ENCODE measurements at regions not wholly inside any gene's neighbourhood (a gene's known extent, or its start where the extent isn't known, plus 50 kb on each side); places are given as distances from the start of the nearest gene placed in this dataset.

- no peak for DNase-seq (ENCODE audit: low read depth)
- no peak overlapping the region for H3K4me3 ChIP-seq (ENCODE audit: low read depth, low read length)
- TF ChIP-seq, protein P1, sequence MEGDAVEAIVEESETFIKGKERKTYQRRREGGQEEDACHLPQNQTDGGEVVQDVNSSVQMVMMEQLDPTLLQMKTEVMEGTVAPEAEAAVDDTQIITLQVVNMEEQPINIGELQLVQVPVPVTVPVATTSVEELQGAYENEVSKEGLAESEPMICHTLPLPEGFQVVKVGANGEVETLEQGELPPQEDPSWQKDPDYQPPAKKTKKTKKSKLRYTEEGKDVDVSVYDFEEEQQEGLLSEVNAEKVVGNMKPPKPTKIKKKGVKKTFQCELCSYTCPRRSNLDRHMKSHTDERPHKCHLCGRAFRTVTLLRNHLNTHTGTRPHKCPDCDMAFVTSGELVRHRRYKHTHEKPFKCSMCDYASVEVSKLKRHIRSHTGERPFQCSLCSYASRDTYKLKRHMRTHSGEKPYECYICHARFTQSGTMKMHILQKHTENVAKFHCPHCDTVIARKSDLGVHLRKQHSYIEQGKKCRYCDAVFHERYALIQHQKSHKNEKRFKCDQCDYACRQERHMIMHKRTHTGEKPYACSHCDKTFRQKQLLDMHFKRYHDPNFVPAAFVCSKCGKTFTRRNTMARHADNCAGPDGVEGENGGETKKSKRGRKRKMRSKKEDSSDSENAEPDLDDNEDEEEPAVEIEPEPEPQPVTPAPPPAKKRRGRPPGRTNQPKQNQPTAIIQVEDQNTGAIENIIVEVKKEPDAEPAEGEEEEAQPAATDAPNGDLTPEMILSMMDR (IDR thresholded peaks at IDR 0.05; ENCODE audit: insufficient read depth, low read depth, low read length), result no peak
Observed at GRCh38 chr10:14416308-14416700, 85.6 kb upstream of the FRMD4A start.

- TF ChIP-seq, protein P1 (IDR thresholded peaks at IDR 0.05; ENCODE audit: insufficient read depth, low read depth, low read length), result no peak
- H3K4me3 ChIP-seq (ENCODE audit: low read depth, low read length), result no peak overlapping the region
- no peak for DNase-seq (ENCODE audit: low read depth)
Observed at GRCh38 chr10:14415676-14416307, 85.1 kb upstream of the FRMD4A start.

GRCh38 chr10:14414901-14415300, 84.2 kb upstream of the FRMD4A start:
- TF ChIP-seq, protein P1 (IDR thresholded peaks at IDR 0.05; ENCODE audit: insufficient read depth, low read depth, low read length), result no peak
- H3K4me3 ChIP-seq (ENCODE audit: low read depth, low read length), result no peak overlapping the region
- DNase-seq (ENCODE audit: low read depth), result peak; percentile 7

DNA sequence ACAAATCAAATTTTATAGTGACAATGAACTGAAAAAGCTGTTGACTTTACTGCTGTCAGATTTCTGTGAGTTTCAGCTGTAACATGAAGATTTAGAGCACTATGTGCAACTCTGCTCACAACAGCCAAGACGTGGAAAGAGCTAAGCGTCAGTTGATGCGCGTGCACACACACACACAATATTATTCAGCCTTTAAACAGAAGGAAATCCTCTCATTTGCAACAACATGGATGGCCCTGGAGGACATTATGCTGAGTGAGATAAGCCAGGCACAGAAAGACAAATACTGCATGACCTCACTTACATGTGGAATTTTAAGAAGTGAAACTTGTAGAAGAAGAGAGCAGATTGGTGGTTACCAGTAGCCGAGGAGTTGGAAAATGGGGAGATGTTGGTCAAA, 82.8 kb upstream of the FRMD4A start:
- H3K4me3 ChIP-seq (ENCODE audit: low read depth, low read length), result no peak overlapping the region
- DNase-seq (ENCODE audit: low read depth), result peak; percentile 6
- TF ChIP-seq, protein P1 (IDR thresholded peaks at IDR 0.05; ENCODE audit: insufficient read depth, low read depth, low read length), result no peak

DNA sequence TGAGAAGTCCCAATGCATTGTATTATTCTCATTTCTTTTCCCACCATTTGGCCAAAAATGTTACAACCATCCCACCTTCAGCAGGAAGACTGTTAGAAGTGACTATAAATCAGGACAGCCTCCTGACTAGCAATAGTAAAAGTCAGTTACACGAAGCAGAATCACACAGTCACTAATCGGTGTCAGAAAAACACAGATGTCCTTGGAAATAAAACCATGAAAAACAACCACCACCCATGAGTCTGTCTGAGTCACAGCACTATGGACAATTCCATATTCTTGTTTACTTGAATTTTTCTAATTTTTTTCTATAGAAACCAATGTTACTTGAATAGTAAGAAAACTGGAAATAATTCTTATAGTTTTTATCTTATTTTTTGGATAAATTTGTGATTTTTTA, 81.9 kb upstream of the FRMD4A start:
- H3K4me3 ChIP-seq (ENCODE audit: low read depth, low read length), result no peak overlapping the region
- TF ChIP-seq, protein P1 (IDR thresholded peaks at IDR 0.05; ENCODE audit: insufficient read depth, low read depth, low read length), result no peak
- DNase-seq (ENCODE audit: low read depth), result no peak

DNA sequence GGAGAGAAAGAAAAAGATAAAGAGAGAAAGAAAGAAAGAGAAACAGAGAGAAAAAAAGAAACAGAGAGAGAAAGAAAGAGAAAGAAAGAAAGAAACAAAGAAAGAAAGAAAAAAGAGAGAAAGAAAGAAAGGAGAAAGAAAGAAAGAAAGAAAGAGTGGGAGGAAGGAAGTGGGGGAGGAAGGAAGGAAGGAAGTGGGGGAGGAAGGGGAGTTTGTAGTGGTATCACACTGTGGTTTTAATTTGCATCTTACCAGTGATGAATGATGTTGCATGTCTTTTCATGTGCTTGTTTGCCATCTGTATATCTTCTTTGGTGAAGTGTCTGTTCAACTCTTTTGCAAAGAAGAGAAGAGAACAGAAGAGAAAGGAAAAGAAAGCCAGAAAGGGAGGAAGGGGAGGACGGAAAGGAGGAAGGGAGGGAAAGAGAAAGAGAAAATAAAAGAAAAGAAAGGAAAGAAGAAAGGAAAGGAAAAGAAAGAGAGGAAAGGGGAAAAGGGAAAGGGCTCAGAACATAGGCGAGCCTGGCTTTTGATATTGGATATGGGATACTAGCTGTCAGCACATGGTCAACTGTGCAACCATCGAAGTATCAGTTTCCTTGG, 79.2 kb upstream of the FRMD4A start:
- no peak for DNase-seq (ENCODE audit: low read depth)

More for the DNA sequence above, 79.2 kb upstream of the FRMD4A start:
- TF ChIP-seq, protein P1 (IDR thresholded peaks at IDR 0.05; ENCODE audit: insufficient read depth, low read depth, low read length), result no peak
- no peak overlapping the region for H3K4me3 ChIP-seq (ENCODE audit: low read depth, low read length)
